Loucy (cell line): ENCODE measurements at regions not wholly inside any gene's neighbourhood (a gene's known extent, or its start where the extent isn't known, plus 50 kb on each side); places are given as distances from the start of the nearest gene placed in this dataset.

ENCODE experiments used
- CTCF ChIP-seq: fragments of 200-600 bp; sonication (generic); conservative IDR thresholded peaks from 2 replicates; pipeline ENCODE4 v1.5.1; 2014; ENCODE audit warnings: mild to moderate bottlenecking, antibody characterized with exemption, low read length
- EZH2phosphoT487 ChIP-seq: fragments of 200-600 bp; IDR thresholded peaks from 2 replicates; pipeline ENCODE4 v1.6.1; 2018; ENCODE audit warnings: antibody characterized with exemption, mild to moderate bottlenecking, moderate library complexity, borderline replicate concordance

- TF ChIP-seq CTCF (no peak), EZH2phosphoT487 (no peak)
Observed at GRCh38 chr5:8590959-8591358, 722.0 kb downstream of the MTRR start.
